Neural cell (in vitro differentiated cells): ENCODE measurements at regions not wholly inside any gene's neighbourhood (a gene's known extent, or its start where the extent isn't known, plus 50 kb on each side); places are given as distances from the start of the nearest gene placed in this dataset.

Experiments used
- CTCF ChIP-seq: fragments of 450-650 bp; IDR thresholded peaks from 2 replicates; pipeline ENCODE4 v1.5.1; 2014; ENCODE audit warnings: antibody characterized with exemption, mild to moderate bottlenecking, moderate library complexity; ENCODE audit not compliant: poor library complexity, severe bottlenecking
- EP300 ChIP-seq: fragments of 450-650 bp; conservative IDR thresholded peaks from 2 replicates; pipeline ENCODE4 v1.6.1; 2014; ENCODE audit warnings: antibody characterized with exemption, mild to moderate bottlenecking, moderate library complexity; ENCODE audit not compliant: poor library complexity, severe bottlenecking

GRCh38 chr16:51756447-51757123 is 605.5 kb upstream of the SALL1 start:
- TF ChIP-seq CTCF (no peak), EP300 (no peak)
